HepG2 (cell line): ENCODE measurements at regions not wholly inside any gene's neighbourhood (a gene's known extent, or its start where the extent isn't known, plus 50 kb on each side); places are given as distances from the start of the nearest gene placed in this dataset.

Source experiments
- ATAC-seq: fragments of 200-7000 bp; cut with Tn5 transposase; 3 replicates; pipeline ENCODE4 v1.9.1; 2020; ENCODE audit warnings: mild to moderate bottlenecking, moderate library complexity
- BruUV-seq: library from RNA; stranded (reverse); fragments of 400-500 nt; replicated peaks from 2 replicates; lab custom pipeline; 2021; lab: Mats Ljungman, UMichigan
- CTCF ChIA-PET: fragments of 300-600 bp; formaldehyde crosslinking; extraction: SDS; loops from one replicate; lab custom pipeline; 2021; ENCODE audit warnings: low total read pairs, inconsistent platforms, low intra/inter-chr PET ratio; lab: Yijun Ruan, JAX
- POLR2A ChIA-PET: fragments of 350-600 bp; sonication (Branson Sonifier 250); formaldehyde crosslinking; loops from one replicate; lab custom pipeline; 2020; ENCODE audit warnings: antibody characterized with exemption, inconsistent platforms; lab: Yijun Ruan, JAX
- DNase-seq: peaks from one replicate; pipeline ENCODE4 v3.0.0-alpha.2; 2015; ENCODE audit warnings: low spot score
- FAIRE-seq: peaks from 3 replicates; lab custom pipeline; 2011; peaks lifted over from hg19 to GRCh38; lab: Jason Lieb, UNC
- H2AFZ ChIP-seq: one replicate; pipeline ENCODE4 v1.6.1; 2011; ENCODE audit warnings: low read length, inconsistent platforms
- H3K27ac ChIP-seq: fragments of 300-600 bp; 3 replicates; pipeline ENCODE4 v1.8.0; 2011; ENCODE audit warnings: mixed run types, mild to moderate bottlenecking, mixed read lengths, low read length, inconsistent platforms; ENCODE audit not compliant: insufficient read depth; ENCODE audit errors: extremely low read length
- H3K27me3 ChIP-seq, 2 experiments: fragments of 200-600 bp in 1 of 2; 2 replicates in 1 of 2; 3 replicates in 1 of 2; pipeline versions ENCODE4 v1.6.0 to v1.8.0; 2011; ENCODE audit warnings: low read length in 2 of 2, mild to moderate bottlenecking in 2 of 2, moderate library complexity in 2 of 2, inconsistent platforms in 1 of 2; ENCODE audit not compliant: insufficient read depth in 2 of 2, control insufficient read depth in 1 of 2
- H3K36me3 ChIP-seq, 2 experiments: fragments of 200-600 bp in 1 of 2; replicated peaks in 1 of 2; 2 replicates in 1 of 2; 3 replicates in 1 of 2; pipeline versions ENCODE4 v1.5.1 to v1.8.0; 2011; ENCODE audit warnings: low read length in 2 of 2, inconsistent platforms in 1 of 2; ENCODE audit not compliant: insufficient read depth in 2 of 2, control insufficient read depth in 1 of 2
- H3K4me1 ChIP-seq: 2 replicates; pipeline ENCODE4 v1.5.1; 2012; ENCODE audit warnings: low read length, inconsistent platforms; ENCODE audit not compliant: insufficient read depth
- H3K4me2 ChIP-seq: 2 replicates; pipeline ENCODE4 v1.6.0; 2011; ENCODE audit warnings: low read depth, low read length, inconsistent platforms
- H3K4me3 ChIP-seq, 3 experiments: fragments of 200-600 bp in 1 of 3; sonication (generic), shearing (Covaris generic) in 1 of 3; replicated peaks in 1 of 3; 2 replicates each; pipeline ENCODE4 v1.5.1; 2011 to 2016; ENCODE audit warnings: low read length in 3 of 3, inconsistent platforms in 2 of 3, low read depth in 2 of 3, mild to moderate bottlenecking in 2 of 3, control low read depth in 1 of 3, mixed read lengths in 1 of 3; ENCODE audit not compliant: insufficient read depth in 1 of 3
- H3K79me2 ChIP-seq: one replicate; pipeline ENCODE4 v1.6.1; 2011; ENCODE audit warnings: low read length, inconsistent platforms; ENCODE audit not compliant: insufficient read depth
- H3K9ac ChIP-seq: 2 replicates; pipeline ENCODE4 v1.6.0; 2011; ENCODE audit warnings: mild to moderate bottlenecking, low read depth, low read length, inconsistent platforms; ENCODE audit not compliant: insufficient read depth
- H3K9me3 ChIP-seq: 2 replicates; pipeline ENCODE4 v1.5.1; 2012; ENCODE audit warnings: mild to moderate bottlenecking, low read length
- H4K20me1 ChIP-seq: 2 replicates; pipeline ENCODE4 v1.6.0; 2011; ENCODE audit warnings: inconsistent platforms, mild to moderate bottlenecking, low read length, moderate library complexity; ENCODE audit not compliant: insufficient read depth
- AHDC1 ChIP-seq: sonication (generic); formaldehyde crosslinking; IDR thresholded peaks from 2 replicates; pipeline ENCODE4 v1.5.1; 2020; ENCODE audit warnings: mild to moderate bottlenecking, missing genetic modification reagents, borderline replicate concordance
- ASH2L ChIP-seq: fragments of 300-600, 200-600 bp; sonication (generic); IDR thresholded peaks from 2 replicates; pipeline ENCODE4 v1.7.0; 2017; ENCODE audit warnings: low read depth, mild to moderate bottlenecking, moderate library complexity, mixed read lengths, low read length; ENCODE audit not compliant: insufficient read length
- HHEX ChIP-seq: IDR thresholded peaks from 2 replicates; pipeline ENCODE4 v1.6.1; 2016; ENCODE audit warnings: control low read depth
- PCBP2 ChIP-seq: fragments of 200-400 bp; formaldehyde crosslinking; optimal IDR thresholded peaks from 2 replicates; pipeline ENCODE3; 2018; ENCODE audit warnings: low read length, low read depth; ENCODE audit not compliant: poor library complexity, severe bottlenecking
- REXO4 ChIP-seq: sonication (generic); formaldehyde crosslinking; IDR thresholded peaks from 2 replicates; pipeline ENCODE4 v1.8.0; 2022; ENCODE audit warnings: missing genetic modification reagents, mild to moderate bottlenecking, borderline replicate concordance
- SMARCE1 ChIP-seq: fragments of 450-650 bp; IDR thresholded peaks from 2 replicates; pipeline ENCODE4 v1.6.1; 2017; ENCODE audit warnings: borderline replicate concordance
- TCF7L2 ChIP-seq: IDR thresholded peaks from 2 replicates; pipeline ENCODE4 v1.6.1; 2011; ENCODE audit warnings: mild to moderate bottlenecking, low read depth, low read length, moderate library complexity
- TFAP4 ChIP-seq: sonication (generic); IDR thresholded peaks from 2 replicates; pipeline ENCODE4 v1.6.1; 2016; ENCODE audit warnings: low read depth, borderline replicate concordance
- TFE3 ChIP-seq: IDR thresholded peaks from 2 replicates; pipeline ENCODE4 v1.6.1; 2016
- ZNF224 ChIP-seq: sonication (generic); formaldehyde crosslinking; IDR thresholded peaks from 2 replicates; pipeline ENCODE4 v1.5.0; 2020; ENCODE audit warnings: mild to moderate bottlenecking, missing genetic modification reagents
- ZNF230 ChIP-seq: sonication (generic); formaldehyde crosslinking; IDR thresholded peaks from 2 replicates; pipeline ENCODE4 v1.4.0; 2020; ENCODE audit warnings: mild to moderate bottlenecking, missing genetic modification reagents
- ZNF264 ChIP-seq: sonication (generic); formaldehyde crosslinking; IDR thresholded peaks from 2 replicates; pipeline ENCODE4 v1.4.0; 2020; ENCODE audit warnings: missing genetic modification reagents
- WGBS: methylation state at CpG from one replicate; pipeline ENCODE4 v1.1.6; 2017; ENCODE audit warnings: low lambda C conversion rate; 5-methylcytosine and 5-hydroxymethylcytosine counted together
- in situ Hi-C: cut with HindIII; loops from 2 replicates; pipeline ENCODE4 v1.10.0; 2017; ENCODE audit warnings: low pct_unique_long_range_greater_than_20kb; ENCODE audit not compliant: extremely low pct_ligation_motif_present
- intact Hi-C: fragments of 100-400 bp; cut with micrococcal nuclease; formaldehyde crosslinking; loops from one replicate; pipeline ENCODE4 v1.10.0; 2022; ENCODE audit not compliant: unreplicated experiment

- FAIRE-seq (no peak), ATAC-seq (no peak), DNase-seq (no peak)
- no TSS peak for BruUV-seq
- no peak overlapping the region for H2AFZ ChIP-seq
- no peaks in the 10 kb centered on the region for H3K27me3 ChIP-seq
- H3K4me3 ChIP-seq, result no peak overlapping the region
- ChIA-PET POLR2A (no interaction called here), CTCF (no interaction called here)
- H4K20me1 ChIP-seq, result no peaks in the 10 kb centered on the region
- in situ Hi-C loops (no loop called here), intact Hi-C loops (no loop called here)
- H3K9me3 ChIP-seq, result peaks cover 80% of the 10 kb centered on the region
- H3K9ac ChIP-seq, result no peak overlapping the region
- 22% methylated on average over 4 of the region's 5 CpGs for WGBS
- H3K4me2 ChIP-seq, result no peak overlapping the region
- H3K27ac ChIP-seq, result no peak overlapping the region
- no peaks in the 10 kb centered on the region for H3K79me2 ChIP-seq
- TF ChIP-seq TFE3 (CRISPR knock-in tag) (no peak), TCF7L2 (no peak), ZNF230 (CRISPR knock-in tag) (no peak), TFAP4 (no peak), SMARCE1 (no peak)
- H3K36me3 ChIP-seq, result no peaks in the 10 kb centered on the region
- H3K4me1 ChIP-seq, result peaks cover 10% of the 10 kb centered on the region; the same call in 1 of the 2 replicates
These were observed 218.9 kb downstream of the HS3ST1 start for GRCh38 chr4:11209826-11210225.

- 0% methylated on average over 2 of the region's 2 CpGs for WGBS
- no TSS peak for BruUV-seq
These were observed 227.4 kb downstream of the HS3ST1 start for GRCh38 chr4:11201256-11201655.

More at GRCh38 chr4:11201256-11201655, 227.4 kb downstream of the HS3ST1 start:
- Histone ChIP-seq H3K36me3 (no peaks in the 10 kb centered on the region), H3K9me3 (peaks cover 58% of the 10 kb centered on the region), H2AFZ (no peak overlapping the region), H3K27me3 (no peaks in the 10 kb centered on the region), H4K20me1 (no peaks in the 10 kb centered on the region), H3K27ac (no peak overlapping the region), H3K79me2 (no peaks in the 10 kb centered on the region), H3K4me3 (no peak overlapping the region), H3K4me1 (no peaks in the 10 kb centered on the region), H3K9ac (no peak overlapping the region), H3K4me2 (no peak overlapping the region)
- POLR2A ChIA-PET, result no interaction called here
- no peak for FAIRE-seq
- in situ Hi-C loops (no loop called here), intact Hi-C loops (no loop called here)
- no peak for DNase-seq
- no peak for TF ChIP-seq ASH2L
- no peak for TF ChIP-seq REXO4 (CRISPR knock-in tag)
- TF ChIP-seq PCBP2, result no peak
- TF ChIP-seq HHEX, result no peak
- no peak for TF ChIP-seq AHDC1
- no peak for TF ChIP-seq ZNF264 (CRISPR knock-in tag)
- no peak for TF ChIP-seq ZNF224 (CRISPR knock-in tag)
- CTCF ChIA-PET, result no interaction called here
- no peak for ATAC-seq
